NOMO-1 treated with DMSO at 0.1 percent for 48 hours (cell line): ENCODE measurements at regions not wholly inside any gene's neighbourhood (a gene's known extent, or its start where the extent isn't known, plus 50 kb on each side); places are given as distances from the start of the nearest gene placed in this dataset.

Source experiments
- DNase-seq: peaks from one replicate; lab custom pipeline; 2025; ENCODE audit not compliant: unreplicated experiment; lab: John Stamatoyannopoulos, UW

DNA sequence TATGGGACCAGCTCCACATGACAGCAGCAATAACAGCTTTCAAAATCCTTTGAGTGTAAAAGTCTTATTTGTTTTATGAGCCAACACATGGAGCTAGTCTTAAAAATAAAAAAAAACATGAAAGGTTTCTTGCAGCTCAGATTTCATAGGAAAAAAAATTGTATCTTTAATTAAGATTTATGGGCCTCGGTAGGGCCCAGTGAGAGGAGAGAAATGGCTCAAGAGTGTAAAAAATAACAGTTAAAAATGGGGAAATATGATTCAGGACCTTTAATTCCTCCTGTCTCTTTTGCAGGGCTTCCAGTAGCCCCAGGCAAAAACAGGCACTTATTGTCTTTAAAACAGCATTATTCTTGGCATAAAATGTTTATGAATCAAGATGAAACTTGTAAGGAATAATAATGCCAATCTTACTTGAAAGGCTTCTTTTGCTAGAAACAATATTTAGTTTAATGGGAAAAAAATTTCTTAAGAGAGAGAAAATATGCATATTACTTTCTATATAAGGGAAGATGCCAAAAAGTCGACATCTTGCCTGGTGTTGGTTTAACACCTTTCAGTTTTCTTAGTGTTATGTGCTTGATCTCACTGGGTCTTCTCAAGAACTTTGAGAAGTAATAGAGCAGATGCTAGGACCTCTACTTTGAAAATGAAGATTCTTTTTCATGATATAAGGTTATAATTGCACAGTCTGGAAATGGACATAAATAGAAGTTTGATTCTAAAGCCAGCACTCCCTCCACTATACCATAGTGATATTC lies 71.3 kb upstream of the SETBP1 start:
- no peak for DNase-seq

DNA sequence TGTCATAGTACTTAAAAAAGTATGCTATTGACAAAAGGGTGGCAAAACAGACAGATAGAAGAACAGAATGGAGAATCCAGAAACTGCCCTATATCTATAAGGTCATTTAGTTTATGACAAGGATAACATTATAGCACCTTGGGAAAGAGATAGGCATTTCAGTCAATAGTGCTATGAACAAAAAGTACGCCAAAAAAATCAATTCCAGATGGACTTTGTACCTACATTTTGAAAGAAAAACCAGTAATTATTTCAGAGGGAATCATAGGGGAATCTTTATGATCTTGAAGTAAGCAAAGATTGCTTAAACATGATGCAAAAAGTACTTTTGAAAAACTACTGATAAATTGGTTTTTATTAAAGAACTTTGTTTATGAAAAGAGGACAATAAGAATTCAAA lies 59.9 kb upstream of the SETBP1 start:
- no peak for DNase-seq

DNA sequence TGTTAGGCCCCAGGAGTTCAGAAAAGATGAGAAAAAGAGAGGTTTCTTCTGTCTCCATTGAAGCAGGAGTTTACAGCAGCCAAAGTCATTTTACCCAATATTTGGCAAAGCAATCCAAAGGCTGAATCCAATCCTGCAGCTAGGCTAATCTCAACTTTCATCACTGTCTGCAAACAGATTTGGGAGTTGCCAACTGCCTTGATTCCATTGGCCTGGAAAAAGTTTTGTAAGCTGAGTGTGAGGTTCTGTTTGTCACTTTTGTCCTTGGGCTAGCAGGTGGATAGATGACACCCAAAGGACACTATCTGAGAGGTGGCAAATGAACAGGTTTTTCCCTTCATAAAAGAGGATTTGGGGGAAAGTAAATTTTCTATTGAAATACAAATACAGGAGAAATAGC lies 56.6 kb upstream of the SETBP1 start:
- DNase-seq: no peak

DNA sequence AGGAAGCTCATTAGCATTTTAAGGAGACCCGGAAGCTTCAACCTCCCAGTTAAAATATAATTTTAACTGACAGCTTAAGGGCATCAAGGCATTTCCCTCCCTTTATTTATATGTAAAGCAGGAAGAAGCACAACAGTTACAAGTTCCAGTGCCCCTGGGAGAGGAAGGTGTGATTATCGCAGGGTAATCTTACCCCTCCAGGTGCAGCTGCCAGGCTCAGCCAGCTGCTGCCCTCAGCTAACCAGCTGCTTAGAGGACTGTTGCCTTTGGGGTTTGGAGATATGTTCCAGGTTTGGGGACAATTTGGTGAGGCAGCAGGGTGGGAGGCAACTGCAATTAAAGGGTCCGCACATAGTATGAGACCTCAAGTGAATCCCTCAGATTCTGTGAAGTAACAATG lies 55.3 kb upstream of the SETBP1 start:
- no peak for DNase-seq

DNA sequence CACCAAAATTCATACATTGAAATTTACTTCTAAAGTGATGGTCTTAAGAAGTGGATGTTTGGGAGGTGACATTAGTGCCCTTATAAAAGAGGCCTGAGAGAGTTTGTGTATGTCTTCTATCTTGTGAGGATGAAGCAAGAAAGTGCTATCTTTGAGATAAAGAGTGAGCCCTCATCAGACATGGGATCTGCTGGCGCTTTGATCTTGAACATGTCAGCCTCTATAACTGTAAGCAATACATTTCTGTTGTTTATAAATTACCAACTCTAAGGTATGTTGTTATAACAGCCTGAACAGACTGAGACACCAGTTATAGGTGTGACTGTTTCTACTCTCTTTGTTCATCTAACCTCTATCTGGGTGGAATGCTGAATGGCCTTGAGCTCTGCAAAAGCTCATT lies 54.5 kb upstream of the SETBP1 start:
- DNase-seq: no peak

DNA sequence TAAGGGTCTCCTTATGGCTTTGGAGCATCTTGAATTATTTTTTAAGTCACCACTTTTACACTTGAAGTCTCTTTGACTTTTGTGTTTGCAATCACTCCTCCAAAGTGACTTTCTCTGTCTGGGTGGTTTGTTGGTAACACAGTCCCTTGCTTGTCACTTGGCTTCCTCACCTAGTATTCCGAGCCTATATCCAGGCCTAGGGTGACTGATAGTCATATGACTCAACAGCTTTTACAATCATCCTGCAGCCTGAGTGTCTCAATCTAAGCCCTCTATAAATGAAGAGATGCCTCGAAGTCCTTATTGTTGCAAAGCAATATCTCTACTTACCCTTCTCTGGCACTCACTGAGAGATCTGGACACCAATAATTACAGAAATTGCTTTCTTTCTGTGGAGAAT lies 53.9 kb upstream of the SETBP1 start:
- DNase-seq: no peak

DNA sequence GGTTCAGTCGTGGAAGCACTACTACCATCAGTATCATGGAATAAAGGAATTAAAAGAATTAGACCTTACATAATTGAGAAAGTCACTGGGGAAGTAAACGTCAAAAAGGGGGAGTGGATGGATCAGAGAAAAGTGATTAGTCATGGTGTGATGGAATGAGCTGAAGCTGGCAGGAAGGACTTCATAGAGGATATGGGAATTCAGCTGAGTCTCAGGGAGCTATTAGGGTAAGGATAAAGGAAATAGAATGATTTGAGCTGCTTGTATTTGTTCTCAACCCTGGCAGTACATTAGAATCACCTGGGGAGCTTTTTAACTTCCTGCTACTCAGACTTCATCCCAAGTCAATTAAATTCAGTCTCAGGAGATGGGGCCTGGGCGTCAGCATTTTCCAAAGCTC lies 53.4 kb upstream of the SETBP1 start:
- DNase-seq: no peak

DNA sequence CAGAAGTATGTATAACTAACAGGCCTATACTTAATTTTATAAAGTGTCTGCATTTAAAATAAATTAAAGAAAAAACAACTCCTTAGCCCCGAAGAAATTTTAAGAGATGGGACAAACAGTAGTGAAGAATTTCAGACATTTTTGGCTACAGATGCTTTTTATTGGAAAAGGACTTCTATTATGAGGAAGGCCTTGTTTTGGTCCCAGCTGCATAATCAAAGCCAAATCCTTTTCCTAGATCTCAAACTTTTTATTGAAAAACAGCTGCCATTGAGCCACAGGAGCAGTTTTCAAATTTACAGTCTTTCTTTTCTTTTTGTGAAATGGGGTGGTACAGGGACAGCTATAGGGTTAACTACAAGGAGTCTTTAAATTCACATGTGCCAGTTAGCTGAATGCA lies 51.3 kb upstream of the SETBP1 start:
- DNase-seq: no peak

DNA sequence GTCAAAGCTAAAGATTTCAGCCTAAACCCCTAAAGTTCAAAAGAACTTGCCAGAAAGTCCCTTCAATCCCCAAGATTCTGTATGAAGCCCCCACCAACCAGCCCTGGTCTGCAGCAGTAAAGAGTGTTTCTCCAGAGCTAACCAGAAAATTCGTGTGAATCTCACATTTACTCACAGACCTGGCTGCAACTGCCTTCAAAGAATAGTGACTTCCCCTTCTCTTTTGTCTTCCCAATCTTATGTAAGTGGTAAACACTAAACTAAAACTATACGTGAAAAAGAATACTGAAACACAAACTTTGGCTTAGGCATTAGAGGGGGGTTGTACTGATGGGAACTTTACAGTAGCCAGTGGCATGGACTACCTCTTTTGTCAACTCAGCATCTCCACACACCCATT lies 50.6 kb upstream of the SETBP1 start:
- no peak for DNase-seq
